HPDE6-E6E7 (cell line): ENCODE measurements at regions not wholly inside any gene's neighbourhood (a gene's known extent, or its start where the extent isn't known, plus 50 kb on each side); places are given as distances from the start of the nearest gene placed in this dataset.
"Not testable (repeated sequence)": the region's sequence is repeated elsewhere in the genome, so short reads cannot be mapped to it uniquely, and the experiment has no call there.

Source experiments
- DNase-seq: peaks from one replicate; pipeline ENCODE4 v3.0.0; 2011; ENCODE audit warnings: missing footprints; ENCODE audit errors: extremely low spot score

GRCh38 chr20:2203436-2203835 is 92.4 kb upstream of the TGM3 start:
- no peak for DNase-seq

- no peak for DNase-seq
These were observed 91.8 kb upstream of the TGM3 start for GRCh38 chr20:2204021-2204420.

GRCh38 chr20:2206957-2207769 is 88.6 kb upstream of the TGM3 start:
- DNase-seq: peak; percentile 78

- no peak for DNase-seq
These were observed 88.1 kb upstream of the TGM3 start for GRCh38 chr20:2207770-2208097.

GRCh38 chr20:2208897-2209296 is 86.9 kb upstream of the TGM3 start:
- DNase-seq: no peak

- peak; percentile 64 for DNase-seq
These were observed 84.9 kb upstream of the TGM3 start for GRCh38 chr20:2210646-2211552.

GRCh38 chr20:2212456-2213015 is 83.3 kb upstream of the TGM3 start:
- no peak for DNase-seq

- DNase-seq: no peak
These were observed 82.4 kb upstream of the TGM3 start for GRCh38 chr20:2213401-2213800.

- no peak for DNase-seq
These were observed 77.8 kb upstream of the TGM3 start for GRCh38 chr20:2217857-2218539.

- no peak for DNase-seq
These were observed 76.3 kb upstream of the TGM3 start for GRCh38 chr20:2219481-2220006.

- no peak for DNase-seq
These were observed 75.5 kb upstream of the TGM3 start for GRCh38 chr20:2220298-2220697.

GRCh38 chr20:2221921-2222320 is 73.9 kb upstream of the TGM3 start:
- DNase-seq: no peak

- DNase-seq: no peak
These were observed 72.0 kb upstream of the TGM3 start for GRCh38 chr20:2223558-2224367.

- no peak for DNase-seq
These were observed 71.5 kb upstream of the TGM3 start for GRCh38 chr20:2224368-2224639.

- DNase-seq: not testable (repeated sequence)
These were observed 68.5 kb upstream of the TGM3 start for GRCh38 chr20:2227285-2227684.

GRCh38 chr20:2227861-2228260 is 67.9 kb upstream of the TGM3 start:
- DNase-seq: no peak

- no peak for DNase-seq
These were observed 66.9 kb upstream of the TGM3 start for GRCh38 chr20:2228926-2229325.

GRCh38 chr20:2230726-2231488 is 64.9 kb upstream of the TGM3 start:
- DNase-seq: peak; percentile 28

GRCh38 chr20:2231701-2232100 is 64.1 kb upstream of the TGM3 start:
- DNase-seq: no peak

GRCh38 chr20:2234598-2235191 is 61.1 kb upstream of the TGM3 start:
- no peak for DNase-seq
